Mesendoderm (in vitro differentiated cells): ENCODE measurements at regions not wholly inside any gene's neighbourhood (a gene's known extent, or its start where the extent isn't known, plus 50 kb on each side); places are given as distances from the start of the nearest gene placed in this dataset.

ENCODE experiments used
- DNase-seq: peaks from one replicate; pipeline ENCODE4 v3.0.0; 2013
- H2AK5ac ChIP-seq: 2 replicates; pipeline ENCODE4 v1.6.1; 2013; ENCODE audit warnings: low read length, inconsistent platforms
- H2BK120ac ChIP-seq: 2 replicates; pipeline ENCODE4 v1.6.1; 2013; ENCODE audit warnings: low read depth, mild to moderate bottlenecking, low read length, moderate library complexity, mixed read lengths
- H2BK15ac ChIP-seq: replicated peaks from 2 replicates; pipeline ENCODE4 v1.6.1; 2013; ENCODE audit warnings: low read depth, mild to moderate bottlenecking, moderate library complexity
- H2BK5ac ChIP-seq: 2 replicates; pipeline ENCODE4 v1.6.1; 2013; ENCODE audit warnings: low read length, inconsistent platforms
- H3K18ac ChIP-seq: 2 replicates; pipeline ENCODE4 v1.6.1; 2013; ENCODE audit warnings: mild to moderate bottlenecking, low read length, mixed read lengths
- H3K23ac ChIP-seq: one replicate; pipeline ENCODE4 v1.6.1; 2013; ENCODE audit warnings: low read length
- H3K27ac ChIP-seq: 2 replicates; pipeline ENCODE4 v1.5.1; 2013; ENCODE audit warnings: low read depth, mild to moderate bottlenecking, inconsistent platforms, low read length, moderate library complexity
- H3K27me3 ChIP-seq: 2 replicates; pipeline ENCODE4 v1.6.1; 2013; ENCODE audit warnings: low read length, control low read depth, mild to moderate bottlenecking, inconsistent platforms; ENCODE audit not compliant: insufficient read depth, poor library complexity
- H3K36me3 ChIP-seq: 2 replicates; pipeline ENCODE4 v1.6.1; 2013; ENCODE audit warnings: low read length, inconsistent platforms; ENCODE audit not compliant: control insufficient read depth, insufficient read depth
- H3K4ac ChIP-seq: one replicate; pipeline ENCODE4 v1.6.1; 2013; ENCODE audit warnings: low read depth, mild to moderate bottlenecking, low read length, moderate library complexity
- H3K4me1 ChIP-seq: 2 replicates; pipeline ENCODE4 v1.6.1; 2013; ENCODE audit warnings: low read depth, low read length, inconsistent platforms; ENCODE audit not compliant: control insufficient read depth
- H3K4me2 ChIP-seq: 2 replicates; pipeline ENCODE4 v1.6.1; 2013; ENCODE audit warnings: low read length
- H3K4me3 ChIP-seq: 2 replicates; pipeline ENCODE4 v1.5.1; 2013; ENCODE audit warnings: mild to moderate bottlenecking, low read length
- H3K56ac ChIP-seq: one replicate; pipeline ENCODE4 v1.6.1; 2013; ENCODE audit warnings: low read length
- H3K79me1 ChIP-seq: 2 replicates; pipeline ENCODE4 v1.6.1; 2013; ENCODE audit warnings: low read length, inconsistent platforms
- H3K79me2 ChIP-seq: 2 replicates; pipeline ENCODE4 v1.6.1; 2013; ENCODE audit warnings: mild to moderate bottlenecking, low read length; ENCODE audit not compliant: control insufficient read depth, insufficient read depth
- H3K9ac ChIP-seq: 2 replicates; pipeline ENCODE4 v1.6.1; 2013; ENCODE audit warnings: low read length, inconsistent platforms
- H4K5ac ChIP-seq: one replicate; pipeline ENCODE4 v1.6.1; 2013; ENCODE audit warnings: low read length
- H4K8ac ChIP-seq: one replicate; pipeline ENCODE4 v1.6.1; 2013; ENCODE audit warnings: low read depth, mild to moderate bottlenecking, control low read depth, low read length, moderate library complexity
- WGBS: extraction: QIAGEN DNeasy Blood & Tissue Kit; methylation state at CpG from one replicate; pipeline ENCODE4 v1.1.7; 2013; ENCODE audit warnings: low lambda C conversion rate, missing lambda C conversion rate; ENCODE audit not compliant: insufficient coverage; ENCODE audit errors: extremely low coverage; 5-methylcytosine and 5-hydroxymethylcytosine counted together

DNA sequence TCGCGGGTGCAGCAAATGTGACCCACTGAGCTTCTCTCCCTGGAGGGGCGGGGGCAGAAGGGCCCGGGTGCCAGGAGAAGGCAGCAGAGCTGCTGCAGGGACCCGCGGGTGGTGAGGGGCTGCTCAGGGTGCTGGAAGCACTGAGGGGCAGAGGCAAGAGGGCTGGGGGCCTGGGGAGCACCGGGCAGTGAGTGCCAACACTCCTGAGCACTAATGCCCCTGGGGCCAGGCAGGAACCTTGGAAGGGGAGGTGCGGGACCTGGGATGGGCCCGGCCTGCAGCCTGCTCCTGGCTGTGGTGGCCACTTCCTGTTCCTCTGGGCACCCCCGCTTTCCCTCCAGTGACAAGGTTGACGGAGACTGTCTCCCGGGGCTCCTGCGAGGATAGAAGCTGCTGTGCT is 66.5 kb upstream of the ADRA2C start:
- no CpG with 5 or more reads among the region's 13 CpGs for WGBS
- Histone ChIP-seq H2BK15ac (no peak overlapping the region), H3K4me3 (no peak overlapping the region), H3K4ac (no peak overlapping the region), H3K18ac (no peak overlapping the region), H3K79me1 (no peaks in the 10 kb centered on the region), H4K5ac (no peak overlapping the region), H3K23ac (no peak overlapping the region), H2BK5ac (no peak overlapping the region), H3K4me1 (no peaks in the 10 kb centered on the region), H3K79me2 (no peaks in the 10 kb centered on the region), H3K4me2 (no peak overlapping the region), H4K8ac (no peak overlapping the region), H3K9ac (no peak overlapping the region), H2AK5ac (no peak overlapping the region), H3K27me3 (no peaks in the 10 kb centered on the region), H3K36me3 (no peaks in the 10 kb centered on the region), H3K27ac (no peak overlapping the region), H2BK120ac (no peak overlapping the region), H3K56ac (no peak overlapping the region)
- peak; percentile 16 for DNase-seq

DNA sequence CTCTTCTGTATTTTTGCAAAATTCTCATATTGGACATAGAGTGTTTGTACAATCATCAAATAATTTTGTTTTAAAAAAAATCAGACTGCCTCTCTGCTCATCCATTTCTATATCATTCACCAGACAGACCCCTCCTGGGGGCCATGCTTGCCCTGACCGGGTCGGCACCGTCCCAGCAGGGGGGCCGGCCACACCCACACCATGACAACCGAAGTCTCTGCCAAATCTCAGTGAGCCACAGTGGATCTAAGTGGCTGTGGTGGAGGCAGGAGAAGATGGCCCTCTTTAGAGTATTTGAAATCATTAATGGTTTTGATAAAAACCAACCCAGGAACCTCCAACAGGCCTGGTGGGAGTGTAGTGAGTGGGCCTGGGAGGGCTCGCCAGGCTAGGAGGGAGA is 66.9 kb upstream of the ADRA2C start:
- Histone ChIP-seq H2BK15ac (no peak overlapping the region), H2BK5ac (no peak overlapping the region), H3K56ac (no peak overlapping the region), H3K27ac (no peak overlapping the region), H4K8ac (no peak overlapping the region), H3K23ac (no peak overlapping the region), H3K4me1 (no peaks in the 10 kb centered on the region), H3K36me3 (no peaks in the 10 kb centered on the region), H2BK120ac (no peak overlapping the region), H3K4ac (no peak overlapping the region), H2AK5ac (no peak overlapping the region), H4K5ac (no peak overlapping the region), H3K18ac (no peak overlapping the region), H3K4me2 (no peak overlapping the region), H3K27me3 (no peaks in the 10 kb centered on the region), H3K9ac (no peak overlapping the region), H3K79me2 (no peaks in the 10 kb centered on the region), H3K4me3 (no peak overlapping the region), H3K79me1 (no peaks in the 10 kb centered on the region)
- WGBS: no CpG with 5 or more reads among the region's 6 CpGs
- DNase-seq: no peak

DNA sequence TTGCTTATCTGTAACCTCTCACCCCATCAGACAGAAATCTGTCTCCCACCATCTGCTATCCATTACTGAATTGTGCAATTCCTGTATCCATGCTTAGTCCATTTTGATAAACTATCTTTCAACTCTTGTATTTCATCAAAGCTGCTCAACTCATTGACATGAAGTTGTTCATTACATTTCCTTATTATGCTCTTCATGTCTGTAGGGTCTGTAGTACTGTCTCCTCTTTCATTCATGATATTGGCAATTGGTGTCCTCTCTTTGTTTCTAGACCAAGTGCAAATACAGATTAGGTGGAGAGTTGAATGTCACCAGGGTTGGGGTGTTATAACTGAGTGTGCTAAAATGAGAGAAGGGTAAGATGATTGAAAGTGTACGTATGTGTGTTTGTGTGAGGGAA is 69.2 kb upstream of the ADRA2C start:
- Histone ChIP-seq H2BK120ac (no peak overlapping the region), H3K27me3 (no peaks in the 10 kb centered on the region), H4K8ac (no peak overlapping the region), H3K4ac (no peak overlapping the region), H3K23ac (no peak overlapping the region), H3K4me1 (no peaks in the 10 kb centered on the region), H4K5ac (no peak overlapping the region), H3K79me1 (no peaks in the 10 kb centered on the region), H3K36me3 (no peaks in the 10 kb centered on the region), H3K18ac (no peak overlapping the region), H2AK5ac (no peak overlapping the region), H2BK15ac (no peak overlapping the region), H3K27ac (no peak overlapping the region), H3K4me2 (no peak overlapping the region), H3K56ac (no peak overlapping the region), H3K79me2 (no peaks in the 10 kb centered on the region), H3K4me3 (no peak overlapping the region), H2BK5ac (no peak overlapping the region), H3K9ac (no peak overlapping the region)
- WGBS: 100% methylated on average over 1 of the region's 1 CpG
- no peak for DNase-seq

DNA sequence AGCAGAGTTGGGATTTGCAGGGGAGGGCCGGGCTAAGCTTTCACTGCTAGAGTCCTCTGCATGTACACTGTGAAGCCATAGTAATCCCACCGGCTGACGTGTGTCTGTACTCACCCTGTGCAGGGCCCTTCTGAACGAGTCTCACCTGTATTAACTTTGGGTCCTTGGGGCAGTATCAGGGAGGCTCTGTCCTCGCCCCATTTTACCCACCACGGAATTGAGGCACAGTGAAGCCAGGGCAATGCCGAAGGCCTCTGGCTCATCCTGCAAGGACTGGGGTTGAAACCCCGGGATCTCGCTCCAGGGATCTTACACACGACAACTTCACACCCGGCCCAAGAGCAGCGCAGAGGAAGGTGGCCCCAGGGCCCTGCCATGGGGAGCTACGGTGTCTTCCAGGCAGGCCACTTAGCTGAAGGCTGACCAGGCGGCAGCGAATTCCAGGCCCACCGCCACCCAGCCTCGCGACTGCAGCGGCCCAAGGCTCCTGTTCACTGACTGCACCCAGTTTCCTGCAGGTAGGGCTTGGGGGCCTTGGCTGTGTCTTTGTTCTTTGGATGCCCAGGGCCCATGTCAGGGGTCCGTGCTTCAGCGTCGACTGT is 75.5 kb upstream of the ADRA2C start:
- no peak overlapping the region for H3K18ac ChIP-seq
- no peak overlapping the region for H2BK120ac ChIP-seq
- WGBS: no CpG with 5 or more reads among the region's 22 CpGs
- no peak overlapping the region for H2BK15ac ChIP-seq
- DNase-seq: no peak
- no peaks in the 10 kb centered on the region for H3K79me1 ChIP-seq
- H2BK5ac ChIP-seq: no peak overlapping the region
- no peak overlapping the region for H4K8ac ChIP-seq
- H3K56ac ChIP-seq: no peak overlapping the region
- H3K4ac ChIP-seq: no peak overlapping the region
- no peak overlapping the region for H3K4me3 ChIP-seq
- no peaks in the 10 kb centered on the region for H3K36me3 ChIP-seq
- H4K5ac ChIP-seq: no peak overlapping the region
- no peak overlapping the region for H3K23ac ChIP-seq
- H3K4me1 ChIP-seq: no peaks in the 10 kb centered on the region
- no peak overlapping the region for H3K9ac ChIP-seq
- H3K4me2 ChIP-seq: no peak overlapping the region
- H3K27me3 ChIP-seq: no peaks in the 10 kb centered on the region
- no peak overlapping the region for H3K27ac ChIP-seq
- H2AK5ac ChIP-seq: no peak overlapping the region
- no peaks in the 10 kb centered on the region for H3K79me2 ChIP-seq

DNA sequence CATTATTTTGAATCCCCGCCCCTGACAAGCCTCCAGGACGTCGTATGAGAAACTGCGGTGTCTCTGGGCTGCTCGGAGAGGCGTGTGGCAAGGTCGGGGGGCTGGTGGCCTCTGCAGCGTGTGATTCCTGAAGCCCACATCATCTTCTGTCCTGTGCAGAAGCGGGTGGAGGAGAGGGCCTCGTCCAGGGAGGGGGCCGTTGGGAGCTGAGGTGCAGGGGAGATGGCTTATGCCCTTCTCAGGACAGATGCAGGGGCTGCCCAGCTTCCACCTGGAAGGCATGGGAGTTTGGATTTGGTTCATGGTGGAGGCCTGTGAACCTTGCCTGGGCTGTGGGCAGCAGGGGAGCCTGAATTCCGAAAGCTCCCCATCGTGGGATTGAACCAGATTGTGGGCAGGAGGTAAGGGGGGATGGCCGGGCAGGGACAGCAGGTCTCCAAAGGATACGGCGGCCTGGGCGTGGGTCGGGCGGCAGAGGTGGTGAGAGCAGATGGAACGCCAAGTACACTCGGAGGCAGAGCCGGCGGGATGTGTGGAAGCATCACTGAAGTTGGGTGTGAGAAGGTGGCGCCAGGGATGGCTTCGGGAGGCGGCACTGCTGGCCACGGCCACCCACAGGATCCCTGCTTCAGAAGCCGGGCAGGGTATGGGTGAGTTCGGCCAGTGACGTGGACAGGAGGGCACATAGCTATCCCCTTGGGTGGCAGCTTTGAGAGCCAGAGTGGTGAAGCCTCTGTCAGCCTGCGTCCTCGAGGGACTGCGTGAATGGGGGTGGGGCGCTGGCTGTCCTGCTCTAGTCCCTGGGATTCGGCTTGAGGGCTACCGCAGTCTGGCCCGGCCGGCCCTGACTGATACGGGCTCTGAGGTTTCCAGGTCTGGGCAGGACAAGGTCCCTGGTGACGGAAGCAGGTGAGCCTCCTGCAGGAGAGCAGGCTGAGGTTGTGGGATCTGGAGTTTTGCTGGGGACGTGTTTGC is 76.3 kb upstream of the ADRA2C start:
- no peak overlapping the region for H2BK120ac ChIP-seq
- H2BK15ac ChIP-seq: no peak overlapping the region
- H3K4me2 ChIP-seq: no peak overlapping the region
- no peak overlapping the region for H4K8ac ChIP-seq
- DNase-seq: no peak
- WGBS: no CpG with 5 or more reads among the region's 41 CpGs
- no peaks in the 10 kb centered on the region for H3K36me3 ChIP-seq
- H2BK5ac ChIP-seq: no peak overlapping the region
- no peak overlapping the region for H3K4ac ChIP-seq
- no peaks in the 10 kb centered on the region for H3K27me3 ChIP-seq
- no peaks in the 10 kb centered on the region for H3K4me1 ChIP-seq
- no peak overlapping the region for H3K18ac ChIP-seq
- no peaks in the 10 kb centered on the region for H3K79me1 ChIP-seq
- no peak overlapping the region for H3K56ac ChIP-seq
- no peaks in the 10 kb centered on the region for H3K79me2 ChIP-seq
- H3K27ac ChIP-seq: no peak overlapping the region
- H2AK5ac ChIP-seq: no peak overlapping the region
- no peak overlapping the region for H3K9ac ChIP-seq
- no peak overlapping the region for H3K4me3 ChIP-seq
- no peak overlapping the region for H4K5ac ChIP-seq
- no peak overlapping the region for H3K23ac ChIP-seq
